HUES6 (cell line): ENCODE measurements at regions not wholly inside any gene's neighbourhood (a gene's known extent, or its start where the extent isn't known, plus 50 kb on each side); places are given as distances from the start of the nearest gene placed in this dataset.
"Not testable (repeated sequence)": the region's sequence is repeated elsewhere in the genome, so short reads cannot be mapped to it uniquely, and the experiment has no call there.

Source experiments
- H3K27ac ChIP-seq: 2 replicates; pipeline ENCODE4 v1.7.0; 2013; ENCODE audit warnings: low read depth, mild to moderate bottlenecking, low read length, inconsistent platforms
- H3K27me3 ChIP-seq: 2 replicates; pipeline ENCODE4 v1.6.1; 2013; ENCODE audit warnings: low read length; ENCODE audit not compliant: control insufficient read depth, insufficient read depth
- H3K36me3 ChIP-seq: 2 replicates; pipeline ENCODE4 v1.6.1; 2013; ENCODE audit warnings: low read length; ENCODE audit not compliant: control insufficient read depth, insufficient read depth
- H3K4me1 ChIP-seq: 2 replicates; pipeline ENCODE4 v1.6.1; 2013; ENCODE audit warnings: low read length; ENCODE audit not compliant: control insufficient read depth, insufficient read depth
- H3K4me3 ChIP-seq: 2 replicates; pipeline ENCODE4 v1.5.1; 2013; ENCODE audit warnings: low read depth, low read length
- H3K9ac ChIP-seq: one replicate; pipeline ENCODE4 v1.6.1; 2013; ENCODE audit warnings: mild to moderate bottlenecking, low read length
- H3K9me3 ChIP-seq: 2 replicates; pipeline ENCODE4 v1.6.1; 2013; ENCODE audit warnings: low read depth, low read length; ENCODE audit not compliant: control insufficient read depth, insufficient read depth

DNA sequence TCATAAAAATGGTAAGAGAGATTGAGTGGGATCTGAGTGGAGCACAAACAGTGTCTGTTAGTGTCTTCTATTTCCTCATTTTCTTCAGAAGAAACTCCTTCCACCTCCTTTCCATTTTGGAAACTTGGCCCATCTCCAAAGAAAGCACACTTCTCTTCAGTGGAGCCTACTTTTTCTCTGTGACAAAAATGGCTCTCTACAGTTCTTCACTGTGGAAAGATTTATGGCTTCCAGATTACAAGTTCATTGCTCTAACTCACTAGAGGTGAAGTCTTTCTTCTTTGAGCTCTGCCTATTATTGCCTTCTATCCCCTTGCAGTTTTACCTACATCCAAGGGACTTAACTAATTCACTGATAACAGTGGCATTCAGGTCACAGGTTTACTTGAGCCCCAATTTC, 325.8 kb downstream of the ANTXR2 start:
- H3K4me3 ChIP-seq, result no peak overlapping the region
- H3K9me3 ChIP-seq, result no peaks in the 10 kb centered on the region
- H3K27me3 ChIP-seq, result no peaks in the 10 kb centered on the region
- no peaks in the 10 kb centered on the region for H3K36me3 ChIP-seq
- H3K9ac ChIP-seq, result no peak overlapping the region
- no peak overlapping the region for H3K27ac ChIP-seq
- H3K4me1 ChIP-seq, result no peaks in the 10 kb centered on the region

GRCh38 chr4:79743014-79743413, 330.0 kb downstream of the ANTXR2 start:
- Histone ChIP-seq H3K4me1 (no peaks in the 10 kb centered on the region), H3K9ac (no peak overlapping the region), H3K9me3 (no peaks in the 10 kb centered on the region), H3K36me3 (no peaks in the 10 kb centered on the region), H3K27ac (no peak overlapping the region), H3K4me3 (no peak overlapping the region), H3K27me3 (no peaks in the 10 kb centered on the region)

- H3K27ac ChIP-seq, result no peak overlapping the region
- no peaks in the 10 kb centered on the region for H3K4me1 ChIP-seq
- no peak overlapping the region for H3K4me3 ChIP-seq
- H3K9ac ChIP-seq, result no peak overlapping the region
- H3K36me3 ChIP-seq, result no peaks in the 10 kb centered on the region
- no peaks in the 10 kb centered on the region; the same call in 1 of the 2 replicates for H3K9me3 ChIP-seq
- no peaks in the 10 kb centered on the region for H3K27me3 ChIP-seq
Observed at GRCh38 chr4:79739912-79740311, 331.9 kb upstream of the GK2 start.

DNA sequence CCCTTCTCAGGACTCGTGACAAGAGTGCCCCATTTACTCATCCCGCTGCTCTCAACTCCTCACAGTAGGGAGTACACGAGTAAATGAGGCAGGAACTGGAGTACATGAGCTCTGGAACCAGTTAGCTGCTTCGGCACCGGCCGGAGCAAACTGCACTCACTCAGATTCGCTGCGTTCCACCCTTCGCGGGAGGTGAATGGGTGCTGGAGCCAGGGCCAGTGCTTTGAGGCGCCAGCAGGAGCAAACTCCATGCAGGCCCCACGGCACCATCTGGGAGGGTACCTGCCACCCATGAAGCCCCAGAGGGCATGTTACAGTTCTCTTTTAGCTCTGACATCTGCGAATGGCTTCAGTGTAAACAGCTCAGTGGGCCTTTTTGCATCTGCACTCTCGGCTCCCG, 315.5 kb upstream of the GK2 start:
- Histone ChIP-seq H3K4me1 (peaks cover 6% of the 10 kb centered on the region), H3K36me3 (no peaks in the 10 kb centered on the region), H3K9me3 (peaks cover 10% of the 10 kb centered on the region; the same call in 1 of the 2 replicates), H3K4me3 (no peak overlapping the region), H3K27ac (no peak overlapping the region), H3K9ac (no peak overlapping the region), H3K27me3 (no peaks in the 10 kb centered on the region)

DNA sequence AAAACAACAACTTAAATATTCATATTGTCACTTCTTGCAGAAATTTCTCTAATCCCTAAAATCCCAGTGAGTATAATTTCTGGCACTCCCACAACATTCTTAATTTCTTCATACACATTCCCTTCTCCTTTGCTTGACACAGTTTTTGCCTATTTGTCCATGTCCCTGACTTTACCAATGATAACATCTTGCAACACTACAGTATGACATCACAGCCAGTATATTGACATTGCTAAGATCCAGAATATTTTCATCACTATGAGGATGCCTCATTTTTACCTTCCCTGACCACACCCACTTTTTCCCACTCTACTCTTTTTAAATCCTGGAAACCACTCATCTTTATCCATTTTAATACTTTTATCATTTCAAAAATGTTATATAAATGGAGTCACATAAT, 292.3 kb upstream of the GK2 start:
- Histone ChIP-seq H3K36me3 (no peaks in the 10 kb centered on the region), H3K4me1 (no peaks in the 10 kb centered on the region), H3K9me3 (peaks cover 8% of the 10 kb centered on the region), H3K4me3 (no peak overlapping the region), H3K9ac (no peak overlapping the region), H3K27me3 (no peaks in the 10 kb centered on the region), H3K27ac (no peak overlapping the region)

DNA sequence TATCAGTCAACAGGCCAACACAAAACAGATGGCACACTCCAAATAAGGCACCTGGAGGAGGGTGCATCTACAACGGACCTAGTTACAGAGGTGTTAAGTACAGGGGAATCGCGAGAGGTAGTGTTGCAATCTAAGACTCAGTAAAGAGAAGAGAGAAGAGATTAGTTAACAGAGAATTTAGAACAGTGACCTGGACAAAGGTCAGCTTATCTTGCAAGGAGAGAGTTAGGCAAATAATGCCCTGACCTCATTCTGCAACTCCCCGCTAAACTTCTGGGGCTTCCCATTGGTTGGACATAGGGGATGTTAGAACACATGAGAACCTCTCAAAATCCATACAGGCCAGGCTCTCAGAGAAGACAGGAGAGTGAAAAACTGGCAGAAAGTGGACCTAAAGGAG, 289.4 kb upstream of the GK2 start:
- H3K9ac ChIP-seq, result no peak overlapping the region
- H3K9me3 ChIP-seq, result peaks cover 18% of the 10 kb centered on the region
- no peaks in the 10 kb centered on the region for H3K4me1 ChIP-seq
- H3K4me3 ChIP-seq, result no peak overlapping the region
- no peaks in the 10 kb centered on the region for H3K27me3 ChIP-seq
- H3K27ac ChIP-seq, result no peak overlapping the region
- H3K36me3 ChIP-seq, result no peaks in the 10 kb centered on the region

- peaks cover 18% of the 10 kb centered on the region for H3K9me3 ChIP-seq
- H3K9ac ChIP-seq, H3K4me3 ChIP-seq, H3K27me3 ChIP-seq, H3K4me1 ChIP-seq, H3K36me3 ChIP-seq, H3K27ac ChIP-seq: not testable (repeated sequence)
Observed at GRCh38 chr4:79696534-79696933, 288.5 kb upstream of the GK2 start.

GRCh38 chr4:79695848-79696247, 287.8 kb upstream of the GK2 start:
- Histone ChIP-seq H3K9ac (no peak overlapping the region), H3K4me3 (no peak overlapping the region), H3K9me3 (peaks cover 18% of the 10 kb centered on the region), H3K27ac (no peak overlapping the region), H3K27me3 (no peaks in the 10 kb centered on the region), H3K4me1 (no peaks in the 10 kb centered on the region), H3K36me3 (no peaks in the 10 kb centered on the region)

GRCh38 chr4:79689740-79690139, 281.7 kb upstream of the GK2 start:
- H3K9me3 ChIP-seq, result peaks cover 8% of the 10 kb centered on the region
- no peak overlapping the region for H3K9ac ChIP-seq
- no peaks in the 10 kb centered on the region for H3K36me3 ChIP-seq
- H3K27ac ChIP-seq, result no peak overlapping the region
- no peaks in the 10 kb centered on the region for H3K4me1 ChIP-seq
- no peaks in the 10 kb centered on the region for H3K27me3 ChIP-seq
- no peak overlapping the region for H3K4me3 ChIP-seq

DNA sequence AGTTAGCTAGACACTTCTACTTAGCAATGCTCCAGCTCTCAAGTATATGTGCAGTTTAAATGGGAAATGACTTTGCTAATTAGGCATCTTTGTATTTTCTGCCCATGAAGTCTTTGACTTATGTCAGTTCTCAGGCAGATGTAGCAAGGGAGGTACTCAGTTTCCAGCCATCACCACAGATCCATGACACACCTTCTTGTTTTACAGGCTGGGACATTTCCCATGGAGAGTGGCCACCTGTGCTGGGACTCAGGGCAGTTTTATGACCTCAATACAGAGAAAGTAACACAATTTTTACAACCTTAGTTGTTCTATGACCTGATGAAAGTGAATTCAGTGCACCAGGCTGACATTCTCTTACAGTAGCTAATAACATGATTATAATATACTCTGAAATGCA, 280.7 kb upstream of the GK2 start:
- no peak overlapping the region for H3K9ac ChIP-seq
- H3K4me1 ChIP-seq, result no peaks in the 10 kb centered on the region
- peaks cover 1% of the 10 kb centered on the region; the same call in 1 of the 2 replicates for H3K9me3 ChIP-seq
- no peaks in the 10 kb centered on the region for H3K27me3 ChIP-seq
- H3K27ac ChIP-seq, result no peak overlapping the region
- no peak overlapping the region for H3K4me3 ChIP-seq
- H3K36me3 ChIP-seq, result no peaks in the 10 kb centered on the region

DNA sequence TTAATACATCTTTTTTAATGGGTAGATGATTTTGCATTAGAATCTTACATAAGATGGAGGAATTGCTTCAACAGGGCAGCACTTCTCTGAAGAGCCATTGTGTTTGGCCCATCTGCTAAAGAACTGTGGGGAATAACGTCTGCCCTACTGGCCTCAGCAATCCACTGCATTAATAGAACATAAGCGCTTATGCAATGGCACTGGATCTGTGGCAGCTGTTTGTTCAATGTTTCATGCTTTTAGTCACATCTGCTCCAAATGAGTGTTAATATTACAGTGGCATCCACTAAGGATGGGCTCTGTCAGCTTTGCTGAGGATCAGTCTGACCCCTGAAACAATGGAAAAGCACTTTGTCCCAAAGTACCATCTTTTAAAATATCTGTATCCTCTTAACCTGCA, 279.0 kb upstream of the GK2 start:
- no peaks in the 10 kb centered on the region for H3K27me3 ChIP-seq
- no peaks in the 10 kb centered on the region for H3K36me3 ChIP-seq
- H3K27ac ChIP-seq, result no peak overlapping the region
- H3K9ac ChIP-seq, result no peak overlapping the region
- no peaks in the 10 kb centered on the region for H3K9me3 ChIP-seq
- H3K4me1 ChIP-seq, result no peaks in the 10 kb centered on the region
- no peak overlapping the region for H3K4me3 ChIP-seq

DNA sequence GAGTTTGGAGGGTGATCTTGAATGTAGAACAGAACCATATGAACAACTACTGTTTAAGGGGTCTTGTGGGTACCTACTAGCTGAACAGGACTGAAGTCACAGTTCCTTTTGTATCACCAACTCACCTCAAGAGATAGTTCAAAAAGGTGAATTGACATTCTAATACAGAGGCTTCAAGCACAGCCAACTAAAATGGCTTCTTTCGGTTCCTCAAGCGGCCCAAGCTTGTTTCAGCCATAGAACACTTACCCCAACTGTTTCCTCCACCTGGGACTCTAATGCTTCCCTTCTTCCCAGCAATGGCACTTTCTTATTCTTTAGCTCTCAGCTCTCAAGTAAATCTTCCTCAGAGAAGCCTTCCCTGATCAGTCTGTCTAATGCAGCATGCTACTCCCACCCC, 277.5 kb upstream of the GK2 start:
- Histone ChIP-seq H3K4me3 (no peak overlapping the region), H3K27ac (no peak overlapping the region), H3K36me3 (no peaks in the 10 kb centered on the region), H3K9ac (no peak overlapping the region), H3K4me1 (no peaks in the 10 kb centered on the region), H3K9me3 (no peaks in the 10 kb centered on the region), H3K27me3 (no peaks in the 10 kb centered on the region)
